GM23338 (cell line): ENCODE measurements at regions not wholly inside any gene's neighbourhood (a gene's known extent, or its start where the extent isn't known, plus 50 kb on each side); places are given as distances from the start of the nearest gene placed in this dataset.

Experiments
- ATAC-seq: fragments of 200-7000 bp; cut with Tn5 transposase; 3 replicates; pipeline ENCODE4 v1.9.1; 2020
- DNase-seq: peaks from one replicate; pipeline ENCODE4 v3.0.0-alpha.2; 2015; ENCODE audit warnings: low spot score
- H2AFZ ChIP-seq: fragments of 200-600 bp; sonication (generic); 2 replicates; pipeline ENCODE4 v1.8.0; 2016; ENCODE audit warnings: antibody characterized with exemption, mild to moderate bottlenecking, moderate library complexity
- H3F3A ChIP-seq: fragments of 200-600 bp; sonication (generic); replicated peaks from 2 replicates; pipeline ENCODE4 v1.8.0; 2017; ENCODE audit warnings: antibody characterized with exemption, mixed run types, low read depth
- H3K27ac ChIP-seq: fragments of 200-600 bp; sonication (generic); 2 replicates; pipeline ENCODE4 v1.6.1; 2016; ENCODE audit warnings: low read depth
- H3K27me3 ChIP-seq: fragments of 200-600 bp; sonication (generic); 2 replicates; pipeline ENCODE4 v1.8.0; 2016; ENCODE audit warnings: mild to moderate bottlenecking, mixed run types, moderate library complexity; ENCODE audit not compliant: insufficient read depth
- H3K36me3 ChIP-seq: fragments of 200-600 bp; sonication (generic); 2 replicates; pipeline ENCODE4 v1.8.0; 2016; ENCODE audit warnings: mild to moderate bottlenecking; ENCODE audit not compliant: insufficient read depth
- H3K4me1 ChIP-seq: fragments of 200-600 bp; sonication (generic); 2 replicates; pipeline ENCODE4 v1.8.0; 2016; ENCODE audit warnings: mild to moderate bottlenecking, moderate library complexity; ENCODE audit not compliant: insufficient read depth
- H3K4me2 ChIP-seq: fragments of 200-600 bp; sonication (generic); 2 replicates; pipeline ENCODE4 v1.7.1; 2017; ENCODE audit warnings: mixed run types
- H3K4me3 ChIP-seq: fragments of 200-600 bp; sonication (generic); 2 replicates; pipeline ENCODE4 v1.6.1; 2016; ENCODE audit warnings: mixed run types
- H3K79me2 ChIP-seq: fragments of 200-600 bp; sonication (generic); replicated peaks from 2 replicates; pipeline ENCODE4 v1.8.0; 2017; ENCODE audit warnings: mild to moderate bottlenecking; ENCODE audit not compliant: insufficient read depth
- H3K9me2 ChIP-seq: fragments of 200-600 bp; sonication (generic); 2 replicates; pipeline ENCODE4 v1.8.0; 2017; ENCODE audit not compliant: insufficient read depth
- H4K20me1 ChIP-seq: fragments of 200-600 bp; sonication (generic); replicated peaks from 2 replicates; pipeline ENCODE4 v1.8.0; 2017; ENCODE audit warnings: mild to moderate bottlenecking; ENCODE audit not compliant: insufficient read depth
- H3K27ac Mint-ChIP-seq: 2 replicates; pipeline ENCODE4 v1.8.0; 2020; ENCODE audit warnings: inconsistent platforms, mild to moderate bottlenecking, moderate library complexity, mixed read lengths
- H3K27me3 Mint-ChIP-seq: 3 replicates; pipeline ENCODE4 v1.8.0; 2022; ENCODE audit warnings: low read depth, mild to moderate bottlenecking, moderate library complexity, mixed read lengths, inconsistent platforms; ENCODE audit not compliant: insufficient read depth, poor library complexity
- H3K36me3 Mint-ChIP-seq: 3 replicates; pipeline ENCODE4 v1.8.0; 2021; ENCODE audit warnings: low read depth, mild to moderate bottlenecking, inconsistent platforms, moderate library complexity, mixed read lengths
- H3K4me1 Mint-ChIP-seq: 3 replicates; pipeline ENCODE4 v1.8.0; 2020; ENCODE audit warnings: mild to moderate bottlenecking, inconsistent platforms, mixed read lengths
- H3K4me3 Mint-ChIP-seq: 3 replicates; pipeline ENCODE4 v1.8.0; 2021; ENCODE audit warnings: moderate library complexity, mild to moderate bottlenecking, inconsistent platforms, mixed read lengths
- H3K9me3 Mint-ChIP-seq: 3 replicates; pipeline ENCODE4 v1.8.0; 2020; ENCODE audit warnings: moderate library complexity, mild to moderate bottlenecking, inconsistent platforms, mixed read lengths
- CREB1 ChIP-seq: fragments of 250-450 bp; sonication (Bioruptor Pico); IDR thresholded peaks from 2 replicates; pipeline ENCODE4 v1.5.0; 2020; ENCODE audit warnings: low read depth, mild to moderate bottlenecking, moderate library complexity
- EZH2 ChIP-seq: fragments of 200-600 bp; sonication (generic); IDR thresholded peaks from one replicate; pipeline ENCODE4 v1.8.0; 2017; ENCODE audit warnings: antibody characterized with exemption, mild to moderate bottlenecking, low read depth; ENCODE audit not compliant: unreplicated experiment
- EZH2phosphoT487 ChIP-seq: fragments of 200-600 bp; sonication (generic); IDR thresholded peaks from one replicate; pipeline ENCODE4 v1.8.1; 2018; ENCODE audit warnings: antibody characterized with exemption; ENCODE audit not compliant: unreplicated experiment
- TF ChIP-seq, protein P1 (sequence below): fragments of 250-450 bp; sonication (Bioruptor Pico); IDR thresholded peaks from 2 replicates; pipeline ENCODE4 v1.5.0; 2020; ENCODE audit warnings: mild to moderate bottlenecking, moderate library complexity
- TF ChIP-seq, protein P2 (sequence below): IDR thresholded peaks from one replicate; pipeline ENCODE4 v1.6.1; 2018; ENCODE audit warnings: antibody characterized with exemption; ENCODE audit not compliant: unreplicated experiment

DNA sequence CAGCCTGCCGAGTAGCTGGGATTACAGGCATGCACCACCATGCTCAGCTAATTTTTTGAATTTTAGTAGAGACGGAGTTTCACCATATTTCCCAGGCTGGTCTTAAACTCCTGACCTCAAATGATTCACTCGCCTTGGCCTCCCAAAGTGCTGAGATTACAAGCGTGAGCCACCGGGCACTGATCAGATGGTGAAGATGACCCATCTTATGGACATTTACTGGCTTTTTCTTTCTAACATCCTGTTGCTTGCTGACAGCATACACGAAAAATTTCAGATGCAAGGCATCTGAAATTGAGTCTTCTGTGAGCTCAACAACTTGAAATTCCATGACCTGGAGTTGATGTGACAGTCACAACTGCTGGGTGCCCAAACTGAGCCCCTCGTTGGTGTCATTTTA lies 859.5 kb upstream of the CNTNAP5 start (continued):
- TF ChIP-seq, protein P1, sequence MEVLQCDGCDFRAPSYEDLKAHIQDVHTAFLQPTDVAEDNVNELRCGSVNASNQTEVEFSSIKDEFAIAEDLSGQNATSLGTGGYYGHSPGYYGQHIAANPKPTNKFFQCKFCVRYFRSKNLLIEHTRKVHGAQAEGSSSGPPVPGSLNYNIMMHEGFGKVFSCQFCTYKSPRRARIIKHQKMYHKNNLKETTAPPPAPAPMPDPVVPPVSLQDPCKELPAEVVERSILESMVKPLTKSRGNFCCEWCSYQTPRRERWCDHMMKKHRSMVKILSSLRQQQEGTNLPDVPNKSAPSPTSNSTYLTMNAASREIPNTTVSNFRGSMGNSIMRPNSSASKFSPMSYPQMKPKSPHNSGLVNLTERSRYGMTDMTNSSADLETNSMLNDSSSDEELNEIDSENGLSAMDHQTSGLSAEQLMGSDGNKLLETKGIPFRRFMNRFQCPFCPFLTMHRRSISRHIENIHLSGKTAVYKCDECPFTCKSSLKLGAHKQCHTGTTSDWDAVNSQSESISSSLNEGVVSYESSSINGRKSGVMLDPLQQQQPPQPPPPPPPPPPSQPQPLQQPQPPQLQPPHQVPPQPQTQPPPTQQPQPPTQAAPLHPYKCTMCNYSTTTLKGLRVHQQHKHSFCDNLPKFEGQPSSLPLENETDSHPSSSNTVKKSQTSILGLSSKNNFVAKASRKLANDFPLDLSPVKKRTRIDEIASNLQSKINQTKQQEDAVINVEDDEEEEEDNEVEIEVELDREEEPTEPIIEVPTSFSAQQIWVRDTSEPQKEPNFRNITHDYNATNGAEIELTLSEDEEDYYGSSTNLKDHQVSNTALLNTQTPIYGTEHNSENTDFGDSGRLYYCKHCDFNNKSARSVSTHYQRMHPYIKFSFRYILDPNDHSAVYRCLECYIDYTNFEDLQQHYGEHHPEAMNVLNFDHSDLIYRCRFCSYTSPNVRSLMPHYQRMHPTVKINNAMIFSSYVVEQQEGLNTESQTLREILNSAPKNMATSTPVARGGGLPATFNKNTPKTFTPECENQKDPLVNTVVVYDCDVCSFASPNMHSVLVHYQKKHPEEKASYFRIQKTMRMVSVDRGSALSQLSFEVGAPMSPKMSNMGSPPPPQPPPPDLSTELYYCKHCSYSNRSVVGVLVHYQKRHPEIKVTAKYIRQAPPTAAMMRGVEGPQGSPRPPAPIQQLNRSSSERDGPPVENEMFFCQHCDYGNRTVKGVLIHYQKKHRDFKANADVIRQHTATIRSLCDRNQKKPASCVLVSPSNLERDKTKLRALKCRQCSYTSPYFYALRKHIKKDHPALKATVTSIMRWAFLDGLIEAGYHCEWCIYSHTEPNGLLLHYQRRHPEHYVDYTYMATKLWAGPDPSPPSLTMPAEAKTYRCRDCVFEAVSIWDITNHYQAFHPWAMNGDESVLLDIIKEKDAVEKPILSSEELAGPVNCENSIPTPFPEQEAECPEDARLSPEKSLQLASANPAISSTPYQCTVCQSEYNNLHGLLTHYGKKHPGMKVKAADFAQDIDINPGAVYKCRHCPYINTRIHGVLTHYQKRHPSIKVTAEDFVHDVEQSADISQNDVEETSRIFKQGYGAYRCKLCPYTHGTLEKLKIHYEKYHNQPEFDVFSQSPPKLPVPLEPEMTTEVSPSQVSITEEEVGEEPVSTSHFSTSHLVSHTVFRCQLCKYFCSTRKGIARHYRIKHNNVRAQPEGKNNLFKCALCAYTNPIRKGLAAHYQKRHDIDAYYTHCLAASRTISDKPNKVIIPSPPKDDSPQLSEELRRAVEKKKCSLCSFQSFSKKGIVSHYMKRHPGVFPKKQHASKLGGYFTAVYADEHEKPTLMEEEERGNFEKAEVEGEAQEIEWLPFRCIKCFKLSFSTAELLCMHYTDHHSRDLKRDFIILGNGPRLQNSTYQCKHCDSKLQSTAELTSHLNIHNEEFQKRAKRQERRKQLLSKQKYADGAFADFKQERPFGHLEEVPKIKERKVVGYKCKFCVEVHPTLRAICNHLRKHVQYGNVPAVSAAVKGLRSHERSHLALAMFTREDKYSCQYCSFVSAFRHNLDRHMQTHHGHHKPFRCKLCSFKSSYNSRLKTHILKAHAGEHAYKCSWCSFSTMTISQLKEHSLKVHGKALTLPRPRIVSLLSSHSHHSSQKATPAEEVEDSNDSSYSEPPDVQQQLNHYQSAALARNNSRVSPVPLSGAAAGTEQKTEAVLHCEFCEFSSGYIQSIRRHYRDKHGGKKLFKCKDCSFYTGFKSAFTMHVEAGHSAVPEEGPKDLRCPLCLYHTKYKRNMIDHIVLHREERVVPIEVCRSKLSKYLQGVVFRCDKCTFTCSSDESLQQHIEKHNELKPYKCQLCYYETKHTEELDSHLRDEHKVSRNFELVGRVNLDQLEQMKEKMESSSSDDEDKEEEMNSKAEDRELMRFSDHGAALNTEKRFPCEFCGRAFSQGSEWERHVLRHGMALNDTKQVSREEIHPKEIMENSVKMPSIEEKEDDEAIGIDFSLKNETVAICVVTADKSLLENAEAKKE (CRISPR knock-in tag), result no peak

GRCh38 chr2:123179526-123179925 lies 845.6 kb upstream of the CNTNAP5 start:
- no peaks in the 10 kb centered on the region for H4K20me1 ChIP-seq
- no peaks in the 10 kb centered on the region for H3K4me1 ChIP-seq
- ATAC-seq (no peak), DNase-seq (peak; percentile 22)
- H3K4me3 ChIP-seq, result no peak overlapping the region
- Mint-ChIP-seq H3K4me1 (0 out of 3 replicates have a peak, but pooled peaks cover 4% of the 10 kb centered on the region), H3K36me3 (no peaks in the 10 kb centered on the region), H3K9me3 (peaks cover 4% of the 10 kb centered on the region; the same call in 1 of the 3 replicates), H3K27ac (no peak overlapping the region), H3K4me3 (no peak overlapping the region), H3K27me3 (no peaks in the 10 kb centered on the region)
- H2AFZ ChIP-seq, result peak overlapping the region; percentile 29
- H3K36me3 ChIP-seq, result no peaks in the 10 kb centered on the region
- H3F3A ChIP-seq, result no peaks in the 10 kb centered on the region
- no peak overlapping the region for H3K4me2 ChIP-seq
- H3K79me2 ChIP-seq, result no peaks in the 10 kb centered on the region
- H3K9me2 ChIP-seq, result peaks cover 6% of the 10 kb centered on the region
- H3K27me3 ChIP-seq, result no peaks in the 10 kb centered on the region
- H3K27ac ChIP-seq, result no peak overlapping the region
- TF ChIP-seq EZH2phosphoT487, result no peak
- TF ChIP-seq, protein P1 (CRISPR knock-in tag), result no peak
- TF ChIP-seq, protein P2, sequence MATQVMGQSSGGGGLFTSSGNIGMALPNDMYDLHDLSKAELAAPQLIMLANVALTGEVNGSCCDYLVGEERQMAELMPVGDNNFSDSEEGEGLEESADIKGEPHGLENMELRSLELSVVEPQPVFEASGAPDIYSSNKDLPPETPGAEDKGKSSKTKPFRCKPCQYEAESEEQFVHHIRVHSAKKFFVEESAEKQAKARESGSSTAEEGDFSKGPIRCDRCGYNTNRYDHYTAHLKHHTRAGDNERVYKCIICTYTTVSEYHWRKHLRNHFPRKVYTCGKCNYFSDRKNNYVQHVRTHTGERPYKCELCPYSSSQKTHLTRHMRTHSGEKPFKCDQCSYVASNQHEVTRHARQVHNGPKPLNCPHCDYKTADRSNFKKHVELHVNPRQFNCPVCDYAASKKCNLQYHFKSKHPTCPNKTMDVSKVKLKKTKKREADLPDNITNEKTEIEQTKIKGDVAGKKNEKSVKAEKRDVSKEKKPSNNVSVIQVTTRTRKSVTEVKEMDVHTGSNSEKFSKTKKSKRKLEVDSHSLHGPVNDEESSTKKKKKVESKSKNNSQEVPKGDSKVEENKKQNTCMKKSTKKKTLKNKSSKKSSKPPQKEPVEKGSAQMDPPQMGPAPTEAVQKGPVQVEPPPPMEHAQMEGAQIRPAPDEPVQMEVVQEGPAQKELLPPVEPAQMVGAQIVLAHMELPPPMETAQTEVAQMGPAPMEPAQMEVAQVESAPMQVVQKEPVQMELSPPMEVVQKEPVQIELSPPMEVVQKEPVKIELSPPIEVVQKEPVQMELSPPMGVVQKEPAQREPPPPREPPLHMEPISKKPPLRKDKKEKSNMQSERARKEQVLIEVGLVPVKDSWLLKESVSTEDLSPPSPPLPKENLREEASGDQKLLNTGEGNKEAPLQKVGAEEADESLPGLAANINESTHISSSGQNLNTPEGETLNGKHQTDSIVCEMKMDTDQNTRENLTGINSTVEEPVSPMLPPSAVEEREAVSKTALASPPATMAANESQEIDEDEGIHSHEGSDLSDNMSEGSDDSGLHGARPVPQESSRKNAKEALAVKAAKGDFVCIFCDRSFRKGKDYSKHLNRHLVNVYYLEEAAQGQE, result no peak
- no peak for TF ChIP-seq EZH2
- no peak for TF ChIP-seq CREB1 (CRISPR knock-in tag)
